ENCODE measurements at regions not wholly inside any gene's neighbourhood (a gene's known extent, or its start where the extent isn't known, plus 50 kb on each side); places are given as distances from the start of the nearest gene placed in this dataset.

- no peak for TF ChIP-seq ZNF791 (tag by site-specific recombination; IDR thresholded peaks at IDR 0.05)
- TF ChIP-seq REST (tag by site-specific recombination; IDR thresholded peaks at IDR 0.05) = peak; percentile 62; the same call in 1 of the 2 replicates
- H3K4me1 ChIP-seq (ENCODE audit: control insufficient read depth, insufficient read depth, low read length) = no peaks in the 10 kb centered on the region
- CTCF ChIA-PET = no interaction called here
- no peaks in the 10 kb centered on the region for H3K9me3 ChIP-seq (ENCODE audit: control insufficient read depth, insufficient read depth, low read depth, low read length)
- POLR2A ChIA-PET = interaction anchor here (0.7 kb wide), 1 partner anchor 140 kb away, joined by 4 read pairs; no protein-coding TSS in a partner anchor
- H3K36me3 ChIP-seq (ENCODE audit: control insufficient read depth in 2 of 2, insufficient read depth in 1 of 2, low read length in 2 of 2) = no peaks in the 10 kb centered on the region
- no peak overlapping the region for H3K27ac ChIP-seq (ENCODE audit: extremely low read depth, low read depth, low read length)
- no peak overlapping the region for H3K4me3 ChIP-seq (ENCODE audit: low read depth, low read length)
These were observed 53.2 kb upstream of the UBE2E3 start for GRCh38 chr2:180927030-180927686.

DNA sequence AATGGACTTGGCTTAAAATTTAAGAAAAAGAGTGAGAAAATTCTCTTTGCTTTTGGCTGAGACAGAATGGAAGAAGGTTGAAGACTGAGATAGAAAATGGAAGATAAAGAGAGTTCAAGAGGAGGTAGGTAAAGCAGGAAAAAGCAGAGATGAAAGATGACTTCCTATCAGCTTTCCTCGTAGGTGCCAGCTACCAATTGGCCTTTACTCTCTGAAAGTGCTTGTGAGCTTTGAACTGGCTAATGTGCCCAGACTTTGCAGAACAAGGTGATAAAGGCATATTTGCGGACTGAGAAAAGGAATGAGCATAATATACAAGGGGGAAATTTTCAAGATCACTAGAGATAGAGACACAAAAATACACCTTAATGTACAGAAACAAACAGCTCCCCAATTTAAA, 54.7 kb upstream of the UBE2E3 start:
- Histone ChIP-seq H3K36me3 (ENCODE audit: control insufficient read depth in 2 of 2, insufficient read depth in 1 of 2, low read length in 2 of 2) (no peaks in the 10 kb centered on the region), H3K4me3 (ENCODE audit: low read depth, low read length) (no peak overlapping the region), H3K9me3 (ENCODE audit: control insufficient read depth, insufficient read depth, low read depth, low read length) (no peaks in the 10 kb centered on the region), H3K27ac (ENCODE audit: extremely low read depth, low read depth, low read length) (no peak overlapping the region), H3K4me1 (ENCODE audit: control insufficient read depth, insufficient read depth, low read length) (no peaks in the 10 kb centered on the region)
- POLR2A ChIA-PET = no interaction called here
- no peak for TF ChIP-seq ZNF571 (tag by site-specific recombination; IDR thresholded peaks at IDR 0.05)
- no peak for TF ChIP-seq PRDM1 (tag by site-specific recombination; IDR thresholded peaks at IDR 0.05)
- no peak for TF ChIP-seq SETDB1 (IDR thresholded peaks at IDR 0.05; ENCODE audit: insufficient read length, low read length)
- CTCF ChIA-PET = no interaction called here

DNA sequence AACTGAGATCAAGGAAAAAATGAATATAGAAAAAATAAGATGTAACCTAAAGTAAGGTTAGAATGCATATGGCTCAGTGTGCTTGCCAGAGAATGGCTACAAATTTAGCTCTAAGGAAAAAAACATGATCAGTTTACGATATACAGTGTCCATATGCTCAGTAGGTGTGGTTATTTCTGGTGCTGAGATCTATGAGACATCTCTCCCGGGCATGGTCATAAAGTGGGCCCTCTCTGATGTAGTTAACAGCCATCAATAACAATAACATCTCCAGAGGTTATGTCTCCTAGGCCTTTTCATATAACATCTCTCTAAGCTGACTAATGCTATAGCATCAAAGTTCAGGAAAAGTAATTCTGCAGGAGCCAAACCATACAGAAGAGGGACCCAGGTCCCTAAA, 56.3 kb upstream of the UBE2E3 start:
- Histone ChIP-seq H3K36me3 (ENCODE audit: control insufficient read depth in 2 of 2, insufficient read depth in 1 of 2, low read length in 2 of 2) (no peaks in the 10 kb centered on the region), H3K27ac (ENCODE audit: extremely low read depth, low read depth, low read length) (no peak overlapping the region), H3K9me3 (ENCODE audit: control insufficient read depth, insufficient read depth, low read depth, low read length) (no peaks in the 10 kb centered on the region), H3K4me3 (ENCODE audit: low read depth, low read length) (no peak overlapping the region), H3K4me1 (ENCODE audit: control insufficient read depth, insufficient read depth, low read length) (no peaks in the 10 kb centered on the region)
- CTCF ChIA-PET = no interaction called here
- POLR2A ChIA-PET = no interaction called here
- TF ChIP-seq ZNF239 (tag by site-specific recombination; IDR thresholded peaks at IDR 0.05) (no peak), ZNF488 (tag by site-specific recombination; IDR thresholded peaks at IDR 0.05) (no peak), ZNF350 (tag by site-specific recombination; IDR thresholded peaks at IDR 0.05) (no peak), RBAK (tag by site-specific recombination; IDR thresholded peaks at IDR 0.05) (no peak), ZNF266 (tag by site-specific recombination; IDR thresholded peaks at IDR 0.05; ENCODE audit: low read depth) (no peak), ZNF169 (tag by site-specific recombination; IDR thresholded peaks at IDR 0.05) (no peak)
- TF ChIP-seq, protein P1, sequence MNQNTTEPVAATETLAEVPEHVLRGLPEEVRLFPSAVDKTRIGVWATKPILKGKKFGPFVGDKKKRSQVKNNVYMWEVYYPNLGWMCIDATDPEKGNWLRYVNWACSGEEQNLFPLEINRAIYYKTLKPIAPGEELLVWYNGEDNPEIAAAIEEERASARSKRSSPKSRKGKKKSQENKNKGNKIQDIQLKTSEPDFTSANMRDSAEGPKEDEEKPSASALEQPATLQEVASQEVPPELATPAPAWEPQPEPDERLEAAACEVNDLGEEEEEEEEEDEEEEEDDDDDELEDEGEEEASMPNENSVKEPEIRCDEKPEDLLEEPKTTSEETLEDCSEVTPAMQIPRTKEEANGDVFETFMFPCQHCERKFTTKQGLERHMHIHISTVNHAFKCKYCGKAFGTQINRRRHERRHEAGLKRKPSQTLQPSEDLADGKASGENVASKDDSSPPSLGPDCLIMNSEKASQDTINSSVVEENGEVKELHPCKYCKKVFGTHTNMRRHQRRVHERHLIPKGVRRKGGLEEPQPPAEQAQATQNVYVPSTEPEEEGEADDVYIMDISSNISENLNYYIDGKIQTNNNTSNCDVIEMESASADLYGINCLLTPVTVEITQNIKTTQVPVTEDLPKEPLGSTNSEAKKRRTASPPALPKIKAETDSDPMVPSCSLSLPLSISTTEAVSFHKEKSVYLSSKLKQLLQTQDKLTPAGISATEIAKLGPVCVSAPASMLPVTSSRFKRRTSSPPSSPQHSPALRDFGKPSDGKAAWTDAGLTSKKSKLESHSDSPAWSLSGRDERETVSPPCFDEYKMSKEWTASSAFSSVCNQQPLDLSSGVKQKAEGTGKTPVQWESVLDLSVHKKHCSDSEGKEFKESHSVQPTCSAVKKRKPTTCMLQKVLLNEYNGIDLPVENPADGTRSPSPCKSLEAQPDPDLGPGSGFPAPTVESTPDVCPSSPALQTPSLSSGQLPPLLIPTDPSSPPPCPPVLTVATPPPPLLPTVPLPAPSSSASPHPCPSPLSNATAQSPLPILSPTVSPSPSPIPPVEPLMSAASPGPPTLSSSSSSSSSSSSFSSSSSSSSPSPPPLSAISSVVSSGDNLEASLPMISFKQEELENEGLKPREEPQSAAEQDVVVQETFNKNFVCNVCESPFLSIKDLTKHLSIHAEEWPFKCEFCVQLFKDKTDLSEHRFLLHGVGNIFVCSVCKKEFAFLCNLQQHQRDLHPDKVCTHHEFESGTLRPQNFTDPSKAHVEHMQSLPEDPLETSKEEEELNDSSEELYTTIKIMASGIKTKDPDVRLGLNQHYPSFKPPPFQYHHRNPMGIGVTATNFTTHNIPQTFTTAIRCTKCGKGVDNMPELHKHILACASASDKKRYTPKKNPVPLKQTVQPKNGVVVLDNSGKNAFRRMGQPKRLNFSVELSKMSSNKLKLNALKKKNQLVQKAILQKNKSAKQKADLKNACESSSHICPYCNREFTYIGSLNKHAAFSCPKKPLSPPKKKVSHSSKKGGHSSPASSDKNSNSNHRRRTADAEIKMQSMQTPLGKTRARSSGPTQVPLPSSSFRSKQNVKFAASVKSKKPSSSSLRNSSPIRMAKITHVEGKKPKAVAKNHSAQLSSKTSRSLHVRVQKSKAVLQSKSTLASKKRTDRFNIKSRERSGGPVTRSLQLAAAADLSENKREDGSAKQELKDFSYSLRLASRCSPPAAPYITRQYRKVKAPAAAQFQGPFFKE (tag by site-specific recombination; IDR thresholded peaks at IDR 0.05; ENCODE audit: borderline replicate concordance) = no peak
- TF ChIP-seq, protein P2, sequence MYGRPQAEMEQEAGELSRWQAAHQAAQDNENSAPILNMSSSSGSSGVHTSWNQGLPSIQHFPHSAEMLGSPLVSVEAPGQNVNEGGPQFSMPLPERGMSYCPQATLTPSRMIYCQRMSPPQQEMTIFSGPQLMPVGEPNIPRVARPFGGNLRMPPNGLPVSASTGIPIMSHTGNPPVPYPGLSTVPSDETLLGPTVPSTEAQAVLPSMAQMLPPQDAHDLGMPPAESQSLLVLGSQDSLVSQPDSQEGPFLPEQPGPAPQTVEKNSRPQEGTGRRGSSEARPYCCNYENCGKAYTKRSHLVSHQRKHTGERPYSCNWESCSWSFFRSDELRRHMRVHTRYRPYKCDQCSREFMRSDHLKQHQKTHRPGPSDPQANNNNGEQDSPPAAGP (tag by site-specific recombination; IDR thresholded peaks at IDR 0.05) = no peak
- TF ChIP-seq, protein P3, sequence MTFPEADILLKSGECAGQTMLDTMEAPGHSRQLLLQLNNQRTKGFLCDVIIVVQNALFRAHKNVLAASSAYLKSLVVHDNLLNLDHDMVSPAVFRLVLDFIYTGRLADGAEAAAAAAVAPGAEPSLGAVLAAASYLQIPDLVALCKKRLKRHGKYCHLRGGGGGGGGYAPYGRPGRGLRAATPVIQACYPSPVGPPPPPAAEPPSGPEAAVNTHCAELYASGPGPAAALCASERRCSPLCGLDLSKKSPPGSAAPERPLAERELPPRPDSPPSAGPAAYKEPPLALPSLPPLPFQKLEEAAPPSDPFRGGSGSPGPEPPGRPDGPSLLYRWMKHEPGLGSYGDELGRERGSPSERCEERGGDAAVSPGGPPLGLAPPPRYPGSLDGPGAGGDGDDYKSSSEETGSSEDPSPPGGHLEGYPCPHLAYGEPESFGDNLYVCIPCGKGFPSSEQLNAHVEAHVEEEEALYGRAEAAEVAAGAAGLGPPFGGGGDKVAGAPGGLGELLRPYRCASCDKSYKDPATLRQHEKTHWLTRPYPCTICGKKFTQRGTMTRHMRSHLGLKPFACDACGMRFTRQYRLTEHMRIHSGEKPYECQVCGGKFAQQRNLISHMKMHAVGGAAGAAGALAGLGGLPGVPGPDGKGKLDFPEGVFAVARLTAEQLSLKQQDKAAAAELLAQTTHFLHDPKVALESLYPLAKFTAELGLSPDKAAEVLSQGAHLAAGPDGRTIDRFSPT (tag by site-specific recombination; IDR thresholded peaks at IDR 0.05) = no peak
- TF ChIP-seq, protein P4, sequence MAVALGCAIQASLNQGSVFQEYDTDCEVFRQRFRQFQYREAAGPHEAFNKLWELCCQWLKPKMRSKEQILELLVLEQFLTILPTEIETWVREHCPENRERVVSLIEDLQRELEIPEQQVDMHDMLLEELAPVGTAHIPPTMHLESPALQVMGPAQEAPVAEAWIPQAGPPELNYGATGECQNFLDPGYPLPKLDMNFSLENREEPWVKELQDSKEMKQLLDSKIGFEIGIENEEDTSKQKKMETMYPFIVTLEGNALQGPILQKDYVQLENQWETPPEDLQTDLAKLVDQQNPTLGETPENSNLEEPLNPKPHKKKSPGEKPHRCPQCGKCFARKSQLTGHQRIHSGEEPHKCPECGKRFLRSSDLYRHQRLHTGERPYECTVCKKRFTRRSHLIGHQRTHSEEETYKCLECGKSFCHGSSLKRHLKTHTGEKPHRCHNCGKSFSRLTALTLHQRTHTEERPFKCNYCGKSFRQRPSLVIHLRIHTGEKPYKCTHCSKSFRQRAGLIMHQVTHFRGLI (tag by site-specific recombination; IDR thresholded peaks at IDR 0.05) = no peak
